Lung (tissue), 11 donors: ENCODE measurements at regions not wholly inside any gene's neighbourhood (a gene's known extent, or its start where the extent isn't known, plus 50 kb on each side); places are given as distances from the start of the nearest gene placed in this dataset.

Experiments used
- ATAC-seq: fragments of 200-7000 bp; cut with Tn5 transposase; one replicate; pipeline ENCODE4 v1.9.1; 2020; ENCODE audit warnings: moderate number of reproducible peaks; ENCODE audit not compliant: insufficient read depth, low FRiP score
- DNase-seq, 3 donors: peaks; one replicate each; pipeline ENCODE4 v3.0.0-alpha.2; 2013 to 2017
- H3K27ac ChIP-seq, 2 donors: one replicate each; pipeline ENCODE4 v1.5.1; 2013; ENCODE audit warnings: mild to moderate bottlenecking in 2 of 2, moderate library complexity in 2 of 2, control low read depth in 1 of 2, inconsistent platforms in 1 of 2, low read depth in 1 of 2, low read length in 1 of 2
- H3K27me3 ChIP-seq, 3 donors: one replicate each; pipeline ENCODE4 v1.5.1; 2013; ENCODE audit warnings: low read length in 2 of 3; ENCODE audit not compliant: control insufficient read depth in 3 of 3, insufficient read depth in 3 of 3
- H3K36me3 ChIP-seq, 4 donors: one replicate each; pipeline ENCODE4 v1.5.1; 2013; ENCODE audit warnings: low read length in 4 of 4, mild to moderate bottlenecking in 1 of 4, moderate library complexity in 1 of 4; ENCODE audit not compliant: control insufficient read depth in 4 of 4, insufficient read depth in 4 of 4
- H3K4me1 ChIP-seq, 5 donors: one replicate each; pipeline ENCODE4 v1.5.1; 2013; ENCODE audit warnings: low read length in 5 of 5, mild to moderate bottlenecking in 2 of 5, moderate library complexity in 1 of 5; ENCODE audit not compliant: control insufficient read depth in 5 of 5, insufficient read depth in 5 of 5
- H3K4me3 ChIP-seq: one replicate; pipeline ENCODE4 v1.5.1; 2013; ENCODE audit warnings: mild to moderate bottlenecking, control low read depth, moderate library complexity
- H3K9ac ChIP-seq, 2 donors: one replicate each; pipeline ENCODE4 v1.5.1; 2013; ENCODE audit warnings: low read length in 2 of 2, control low read depth in 1 of 2; ENCODE audit not compliant: insufficient read depth in 1 of 2
- H3K9me3 ChIP-seq, 4 donors: one replicate each; pipeline ENCODE4 v1.5.1; 2013; ENCODE audit warnings: low read length in 3 of 4, mild to moderate bottlenecking in 1 of 4, moderate library complexity in 1 of 4; ENCODE audit not compliant: control insufficient read depth in 4 of 4, insufficient read depth in 3 of 4
- WGBS, 2 donors: extraction: QIAGEN DNeasy Blood & Tissue Kit; methylation state at CpG; one replicate each; pipeline ENCODE4 v1.1.7; 2013; 5-methylcytosine and 5-hydroxymethylcytosine counted together
- TF ChIP-seq, protein P1 (sequence below): IDR thresholded peaks from 2 replicates; pipeline ENCODE4 v1.5.1; 2012; ENCODE audit warnings: mild to moderate bottlenecking; ENCODE audit errors: control extremely low read depth, extremely low read depth
- donor health status: control.
- donor health status: control.
- donor health status: Bipolar disorder and iron deficiency.
- donor health status: healthy.
- donor health status: DM: yes; HTN: yes; CAD: no.

DNA sequence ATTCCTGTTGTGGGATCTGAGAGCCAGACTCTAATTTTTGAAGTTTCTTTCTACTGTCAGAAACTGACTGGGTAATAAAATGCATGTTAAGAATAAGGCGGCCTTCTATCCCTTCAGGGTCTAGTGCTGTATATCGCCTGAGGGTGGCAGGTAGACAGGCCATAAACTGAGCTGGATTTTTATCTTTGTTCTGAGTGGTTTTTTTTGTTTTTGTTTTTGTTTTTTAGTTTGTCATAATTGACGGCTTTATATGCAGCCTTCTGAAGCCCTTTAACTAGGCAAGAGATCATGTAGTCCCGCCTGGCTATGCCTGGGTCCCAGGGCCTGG lies 747.7 kb upstream of the ADGRB3 start:
- no peak overlapping the region for H3K9ac ChIP-seq
- TF ChIP-seq, protein P1, sequence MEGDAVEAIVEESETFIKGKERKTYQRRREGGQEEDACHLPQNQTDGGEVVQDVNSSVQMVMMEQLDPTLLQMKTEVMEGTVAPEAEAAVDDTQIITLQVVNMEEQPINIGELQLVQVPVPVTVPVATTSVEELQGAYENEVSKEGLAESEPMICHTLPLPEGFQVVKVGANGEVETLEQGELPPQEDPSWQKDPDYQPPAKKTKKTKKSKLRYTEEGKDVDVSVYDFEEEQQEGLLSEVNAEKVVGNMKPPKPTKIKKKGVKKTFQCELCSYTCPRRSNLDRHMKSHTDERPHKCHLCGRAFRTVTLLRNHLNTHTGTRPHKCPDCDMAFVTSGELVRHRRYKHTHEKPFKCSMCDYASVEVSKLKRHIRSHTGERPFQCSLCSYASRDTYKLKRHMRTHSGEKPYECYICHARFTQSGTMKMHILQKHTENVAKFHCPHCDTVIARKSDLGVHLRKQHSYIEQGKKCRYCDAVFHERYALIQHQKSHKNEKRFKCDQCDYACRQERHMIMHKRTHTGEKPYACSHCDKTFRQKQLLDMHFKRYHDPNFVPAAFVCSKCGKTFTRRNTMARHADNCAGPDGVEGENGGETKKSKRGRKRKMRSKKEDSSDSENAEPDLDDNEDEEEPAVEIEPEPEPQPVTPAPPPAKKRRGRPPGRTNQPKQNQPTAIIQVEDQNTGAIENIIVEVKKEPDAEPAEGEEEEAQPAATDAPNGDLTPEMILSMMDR: no peak
- no peak for DNase-seq

GRCh38 chr6:67886840-67887292 lies 748.2 kb upstream of the ADGRB3 start:
- H3K9me3 ChIP-seq: peaks cover 0 to 2% (median under 1%) of the 10 kb centered on the region in 4 donors
- H3K9ac ChIP-seq: no peak overlapping the region
- ATAC-seq: no peak
- no peaks in the 10 kb centered on the region for H3K36me3 ChIP-seq
- TF ChIP-seq, protein P1: no peak
- no peaks in the 10 kb centered on the region for H3K27me3 ChIP-seq
- H3K4me3 ChIP-seq: no peak overlapping the region
- DNase-seq: no peak
- H3K27ac ChIP-seq: no peak overlapping the region
- H3K4me1 ChIP-seq: no peaks in the 10 kb centered on the region
- 94 to 96% methylated on average over 23 of the region's 23 CpGs for WGBS, 2 donors

More for the DNA sequence above, 747.7 kb upstream of the ADGRB3 start:
- ATAC-seq: no peak
- Histone ChIP-seq H3K4me3 (no peak overlapping the region), H3K4me1 (no peaks in the 10 kb centered on the region), H3K27me3 (no peaks in the 10 kb centered on the region), H3K9me3 (peaks cover 0 to 2% (median under 1%) of the 10 kb centered on the region in 4 donors), H3K27ac (no peak overlapping the region), H3K36me3 (no peaks in the 10 kb centered on the region)
- 92 to 97% methylated on average over 4 of the region's 4 CpGs for WGBS, 2 donors

DNA sequence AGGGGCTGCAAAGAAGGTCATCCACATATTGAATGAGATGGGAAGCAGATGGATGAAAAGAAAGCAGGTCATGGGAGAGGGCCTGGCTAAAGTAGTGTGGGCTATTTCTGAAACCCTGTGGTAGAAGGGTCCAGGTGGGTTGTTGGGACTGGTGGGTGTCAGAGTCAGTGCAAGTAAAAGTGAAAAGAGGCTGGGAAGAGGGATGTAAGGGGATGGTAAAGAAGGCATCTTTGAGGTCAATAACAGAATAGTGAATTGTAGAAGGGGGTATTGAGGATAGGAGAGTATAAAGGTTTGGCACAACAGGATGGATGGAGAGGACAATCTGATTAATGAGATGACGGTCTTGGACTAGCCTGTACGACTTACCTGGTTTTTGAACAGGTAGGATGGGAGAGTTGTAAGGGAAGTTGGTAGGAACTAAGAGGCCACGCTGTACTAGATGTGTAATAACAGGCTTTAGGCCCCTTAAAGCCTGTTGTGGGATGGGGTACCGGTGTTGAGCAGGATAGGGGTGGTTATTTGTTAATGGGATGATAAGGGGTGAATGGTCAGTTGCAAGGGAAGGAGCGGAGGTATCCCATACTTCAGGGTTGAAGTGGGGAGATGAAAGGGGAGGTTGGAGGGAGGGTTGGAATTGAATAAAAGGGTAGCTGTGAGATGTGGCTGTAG lies 748.9 kb upstream of the ADGRB3 start:
- ATAC-seq: no peak
- no peaks in the 10 kb centered on the region for H3K36me3 ChIP-seq

More for the DNA sequence above, 748.9 kb upstream of the ADGRB3 start:
- DNase-seq: no peak
- TF ChIP-seq, protein P1: no peak
- Histone ChIP-seq H3K4me1 (no peaks in the 10 kb centered on the region), H3K9me3 (peaks cover 0 to 2% (median under 1%) of the 10 kb centered on the region in 4 donors), H3K9ac (no peak overlapping the region), H3K27ac (no peak overlapping the region), H3K27me3 (no peaks in the 10 kb centered on the region), H3K4me3 (no peak overlapping the region)
- 77 to 91% methylated on average over 5 of the region's 5 CpGs for WGBS, 2 donors
